HG03139 (cell line): ENCODE measurements at regions not wholly inside any gene's neighbourhood (a gene's known extent, or its start where the extent isn't known, plus 50 kb on each side); places are given as distances from the start of the nearest gene placed in this dataset.
"Not testable (repeated sequence)": the region's sequence is repeated elsewhere in the genome, so short reads cannot be mapped to it uniquely, and the experiment has no call there.

Experiments used
- ATAC-seq: cut with Tn5 transposase; IDR thresholded peaks from one replicate; pipeline ENCODE4 v1.9.1; 2021; ENCODE audit not compliant: unreplicated experiment

- no peak for ATAC-seq
Observed at GRCh38 chr5:6321078-6321477, 57.3 kb downstream of the MED10 start.

- no peak for ATAC-seq
Observed at GRCh38 chr5:6319116-6319515, 59.2 kb downstream of the MED10 start.

GRCh38 chr5:6317116-6317798 lies 61.1 kb downstream of the MED10 start:
- no peak for ATAC-seq

- no peak for ATAC-seq
Observed at GRCh38 chr5:6315580-6315979, 62.8 kb downstream of the MED10 start.

- ATAC-seq: no peak
Observed at GRCh38 chr5:6311568-6312501, 66.5 kb downstream of the MED10 start.

GRCh38 chr5:6309949-6310348 lies 68.4 kb downstream of the MED10 start:
- ATAC-seq: no peak

GRCh38 chr5:6308683-6309082 lies 69.7 kb downstream of the MED10 start:
- ATAC-seq: no peak

GRCh38 chr5:6307304-6307703 lies 71.0 kb downstream of the MED10 start:
- ATAC-seq: no peak

GRCh38 chr5:6305853-6306252 lies 72.5 kb downstream of the MED10 start:
- no peak for ATAC-seq

GRCh38 chr5:6302684-6303083 lies 75.7 kb downstream of the MED10 start:
- ATAC-seq: no peak

GRCh38 chr5:6302075-6302474 lies 76.3 kb downstream of the MED10 start:
- ATAC-seq: no peak

- ATAC-seq: no peak
Observed at GRCh38 chr5:6296524-6296923, 81.8 kb downstream of the MED10 start.

- no peak for ATAC-seq
Observed at GRCh38 chr5:6291961-6292360, 86.4 kb downstream of the MED10 start.

GRCh38 chr5:6289239-6289638 lies 89.1 kb downstream of the MED10 start:
- ATAC-seq: no peak

- no peak for ATAC-seq
Observed at GRCh38 chr5:6287176-6287575, 91.2 kb downstream of the MED10 start.

GRCh38 chr5:6286404-6286803 lies 91.9 kb downstream of the MED10 start:
- no peak for ATAC-seq

GRCh38 chr5:6284491-6284890 lies 93.9 kb downstream of the MED10 start:
- not testable (repeated sequence) for ATAC-seq

GRCh38 chr5:6282352-6282751 lies 96.0 kb downstream of the MED10 start:
- ATAC-seq: no peak

GRCh38 chr5:6281818-6282217 lies 96.5 kb downstream of the MED10 start:
- ATAC-seq: no peak

- ATAC-seq: no peak
Observed at GRCh38 chr5:6280425-6281100, 97.8 kb downstream of the MED10 start.

GRCh38 chr5:6279607-6280006 lies 98.7 kb downstream of the MED10 start:
- ATAC-seq: no peak
